ENCODE measurements at regions not wholly inside any gene's neighbourhood (a gene's known extent, or its start where the extent isn't known, plus 50 kb on each side); places are given as distances from the start of the nearest gene placed in this dataset.

DNA sequence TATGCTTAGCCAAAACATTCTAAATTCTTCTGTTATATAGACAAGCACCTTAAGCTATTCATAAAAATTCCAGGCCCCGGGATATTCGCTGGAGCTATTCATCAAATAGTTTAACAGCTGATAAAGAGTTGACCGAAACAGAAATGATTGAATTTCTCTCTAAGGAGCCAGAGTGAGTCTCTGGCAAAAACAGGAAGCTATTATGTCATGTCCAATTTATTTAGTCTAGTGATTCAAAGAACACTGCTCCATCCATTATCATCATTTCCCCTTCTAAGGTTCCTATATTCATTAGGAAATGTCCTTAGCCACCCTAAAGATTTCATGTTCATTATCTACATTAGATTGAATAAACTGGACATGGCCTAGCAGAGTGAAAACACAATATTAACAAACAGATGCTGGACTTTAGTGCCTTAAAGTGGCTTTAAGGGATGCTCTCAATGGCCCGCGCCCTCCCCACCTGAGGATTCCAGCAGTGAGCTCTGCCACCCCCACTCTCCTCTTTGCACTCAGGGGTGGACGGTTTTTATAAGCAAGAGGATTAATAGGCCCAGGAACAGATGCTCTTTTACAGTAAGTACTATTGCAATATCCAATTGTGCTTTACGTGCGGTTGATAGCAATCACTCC, 122.1 kb upstream of the RGS1 start:
- FAIRE-seq: no peak
- CTCF ChIA-PET: interaction anchor here (1.0 kb wide), 1 partner anchor 19 kb away, joined by 3 read pairs; no protein-coding TSS in a partner anchor
- Histone ChIP-seq H3K4me1 (no peaks in the 10 kb centered on the region), H3K9me3 (no peaks in the 10 kb centered on the region), H3K27ac (no peak overlapping the region), H3K4me3 (no peak overlapping the region), H3K4me2 (no peak overlapping the region)
- 70% methylated on average over 8 of the region's 8 CpGs for WGBS (ENCODE audit: missing lambda C conversion rate)
- TF ChIP-seq NPAS2 (CRISPR knock-in tag; IDR thresholded peaks at IDR 0.05; ENCODE audit: borderline replicate concordance): no peak
- no peak for TF ChIP-seq SMC3 (IDR thresholded peaks at IDR 0.05)
- TF ChIP-seq KDM1A (IDR thresholded peaks at IDR 0.05; ENCODE audit: low read depth): no peak
- TF ChIP-seq RARB (CRISPR knock-in tag; IDR thresholded peaks at IDR 0.05): no peak
- TF ChIP-seq TFCP2L1 (CRISPR knock-in tag; IDR thresholded peaks at IDR 0.05): no peak
- no peak for TF ChIP-seq KDM5A (IDR thresholded peaks at IDR 0.05)
- no peak for TF ChIP-seq EHF (CRISPR knock-in tag; IDR thresholded peaks at IDR 0.05)
- TF ChIP-seq ZC3H11A (IDR thresholded peaks at IDR 0.05): no peak
- TF ChIP-seq TP53 (CRISPR knock-in tag; IDR thresholded peaks at IDR 0.05): no peak
- TF ChIP-seq HEYL (CRISPR knock-in tag; IDR thresholded peaks at IDR 0.05): no peak
- no peak for TF ChIP-seq MAFK (IDR thresholded peaks at IDR 0.05; ENCODE audit: partially characterized antibody)
- TF ChIP-seq, protein P1, sequence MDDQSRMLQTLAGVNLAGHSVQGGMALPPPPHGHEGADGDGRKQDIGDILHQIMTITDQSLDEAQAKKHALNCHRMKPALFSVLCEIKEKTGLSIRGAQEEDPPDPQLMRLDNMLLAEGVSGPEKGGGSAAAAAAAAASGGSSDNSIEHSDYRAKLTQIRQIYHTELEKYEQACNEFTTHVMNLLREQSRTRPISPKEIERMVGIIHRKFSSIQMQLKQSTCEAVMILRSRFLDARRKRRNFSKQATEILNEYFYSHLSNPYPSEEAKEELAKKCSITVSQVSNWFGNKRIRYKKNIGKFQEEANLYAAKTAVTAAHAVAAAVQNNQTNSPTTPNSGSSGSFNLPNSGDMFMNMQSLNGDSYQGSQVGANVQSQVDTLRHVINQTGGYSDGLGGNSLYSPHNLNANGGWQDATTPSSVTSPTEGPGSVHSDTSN (IDR thresholded peaks at IDR 0.05): no peak
- no peak for TF ChIP-seq CEBPB (IDR thresholded peaks at IDR 0.05)
- TF ChIP-seq RNF2 (IDR thresholded peaks at IDR 0.05; ENCODE audit: borderline replicate concordance, low read depth): no peak
- ATAC-seq: no peak
- POLR2A ChIA-PET: no interaction called here
- DNase-seq (ENCODE audit: low read depth in 1 of 2, low spot score in 1 of 2): no peak

DNA sequence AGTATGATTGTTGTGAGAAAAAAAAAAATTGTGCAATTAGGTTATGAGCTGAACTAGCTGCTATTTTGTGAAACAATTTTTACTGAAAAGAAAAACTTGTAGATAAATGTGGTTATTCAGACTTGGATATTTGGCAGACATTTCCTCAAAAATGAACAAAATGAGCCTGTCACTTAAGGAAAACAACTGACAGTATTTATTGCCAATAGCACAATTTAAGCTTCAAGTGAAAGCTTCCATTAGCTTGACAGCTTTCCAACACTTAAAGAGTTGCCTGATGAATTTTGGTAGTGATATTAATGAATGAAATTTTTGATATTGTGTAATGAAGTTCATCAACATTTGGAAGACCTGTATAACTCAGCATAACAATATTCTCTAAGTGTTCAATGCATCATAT, 116.1 kb upstream of the RGS1 start:
- ChIA-PET POLR2A (no interaction called here), CTCF (no interaction called here)
- Histone ChIP-seq H3K4me1 (no peaks in the 10 kb centered on the region), H3K4me3 (no peak overlapping the region), H3K27ac (no peak overlapping the region), H3K4me2 (no peak overlapping the region), H3K9me3 (no peaks in the 10 kb centered on the region)
- ATAC-seq (no peak), DNase-seq (ENCODE audit: low read depth in 1 of 2, low spot score in 1 of 2) (no peak), FAIRE-seq (peak; percentile 28)
- TF ChIP-seq, protein P2, sequence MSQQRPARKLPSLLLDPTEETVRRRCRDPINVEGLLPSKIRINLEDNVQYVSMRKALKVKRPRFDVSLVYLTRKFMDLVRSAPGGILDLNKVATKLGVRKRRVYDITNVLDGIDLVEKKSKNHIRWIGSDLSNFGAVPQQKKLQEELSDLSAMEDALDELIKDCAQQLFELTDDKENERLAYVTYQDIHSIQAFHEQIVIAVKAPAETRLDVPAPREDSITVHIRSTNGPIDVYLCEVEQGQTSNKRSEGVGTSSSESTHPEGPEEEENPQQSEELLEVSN (IDR thresholded peaks at IDR 0.05; ENCODE audit: borderline replicate concordance, low read depth): no peak
- no peak for TF ChIP-seq NR3C1 (IDR thresholded peaks at IDR 0.05)
- TF ChIP-seq CHD4 (IDR thresholded peaks at IDR 0.05; ENCODE audit: borderline replicate concordance): no peak
- no peak for TF ChIP-seq RCOR1 (IDR thresholded peaks at IDR 0.05; ENCODE audit: low read depth, low read length)
- TF ChIP-seq CBX8 (IDR thresholded peaks at IDR 0.05): no peak
- TF ChIP-seq CHD2 (IDR thresholded peaks at IDR 0.05; ENCODE audit: low read length, partially characterized antibody): no peak
- TF ChIP-seq FOXS1 (CRISPR knock-in tag; IDR thresholded peaks at IDR 0.05): no peak
- no peak for TF ChIP-seq JUNB (IDR thresholded peaks at IDR 0.05)
- no peak for TF ChIP-seq MYC (IDR thresholded peaks at IDR 0.05; ENCODE audit: borderline replicate concordance, low read length)
- TF ChIP-seq FOSB (CRISPR knock-in tag; IDR thresholded peaks at IDR 0.05): no peak
- no peak for TF ChIP-seq HOXB13 (CRISPR knock-in tag; IDR thresholded peaks at IDR 0.05; ENCODE audit: low read depth)
- TF ChIP-seq KDM5A (IDR thresholded peaks at IDR 0.05): no peak
- no peak for TF ChIP-seq MAFK (IDR thresholded peaks at IDR 0.05; ENCODE audit: partially characterized antibody)
- TF ChIP-seq HOXA7 (CRISPR knock-in tag; IDR thresholded peaks at IDR 0.05): no peak
- TF ChIP-seq, protein P3, sequence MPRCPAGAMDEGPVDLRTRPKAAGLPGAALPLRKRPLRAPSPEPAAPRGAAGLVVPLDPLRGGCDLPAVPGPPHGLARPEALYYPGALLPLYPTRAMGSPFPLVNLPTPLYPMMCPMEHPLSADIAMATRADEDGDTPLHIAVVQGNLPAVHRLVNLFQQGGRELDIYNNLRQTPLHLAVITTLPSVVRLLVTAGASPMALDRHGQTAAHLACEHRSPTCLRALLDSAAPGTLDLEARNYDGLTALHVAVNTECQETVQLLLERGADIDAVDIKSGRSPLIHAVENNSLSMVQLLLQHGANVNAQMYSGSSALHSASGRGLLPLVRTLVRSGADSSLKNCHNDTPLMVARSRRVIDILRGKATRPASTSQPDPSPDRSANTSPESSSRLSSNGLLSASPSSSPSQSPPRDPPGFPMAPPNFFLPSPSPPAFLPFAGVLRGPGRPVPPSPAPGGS (IDR thresholded peaks at IDR 0.05): no peak
- TF ChIP-seq RAD21 (conservative IDR thresholded peaks at IDR 0.05 in 1 of 2, IDR thresholded peaks at IDR 0.05 in 1 of 2): no peak
- TF ChIP-seq, protein P4, sequence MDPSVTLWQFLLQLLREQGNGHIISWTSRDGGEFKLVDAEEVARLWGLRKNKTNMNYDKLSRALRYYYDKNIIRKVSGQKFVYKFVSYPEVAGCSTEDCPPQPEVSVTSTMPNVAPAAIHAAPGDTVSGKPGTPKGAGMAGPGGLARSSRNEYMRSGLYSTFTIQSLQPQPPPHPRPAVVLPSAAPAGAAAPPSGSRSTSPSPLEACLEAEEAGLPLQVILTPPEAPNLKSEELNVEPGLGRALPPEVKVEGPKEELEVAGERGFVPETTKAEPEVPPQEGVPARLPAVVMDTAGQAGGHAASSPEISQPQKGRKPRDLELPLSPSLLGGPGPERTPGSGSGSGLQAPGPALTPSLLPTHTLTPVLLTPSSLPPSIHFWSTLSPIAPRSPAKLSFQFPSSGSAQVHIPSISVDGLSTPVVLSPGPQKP (IDR thresholded peaks at IDR 0.05; ENCODE audit: low read depth, low read length): no peak
- TF ChIP-seq PHF8 (IDR thresholded peaks at IDR 0.05; ENCODE audit: borderline replicate concordance, low read depth): no peak
- no peak for TF ChIP-seq RARB (CRISPR knock-in tag; IDR thresholded peaks at IDR 0.05)

Data from A549 (cell line).